ENCODE measurements at regions not wholly inside any gene's neighbourhood (a gene's known extent, or its start where the extent isn't known, plus 50 kb on each side); places are given as distances from the start of the nearest gene placed in this dataset.

DNA sequence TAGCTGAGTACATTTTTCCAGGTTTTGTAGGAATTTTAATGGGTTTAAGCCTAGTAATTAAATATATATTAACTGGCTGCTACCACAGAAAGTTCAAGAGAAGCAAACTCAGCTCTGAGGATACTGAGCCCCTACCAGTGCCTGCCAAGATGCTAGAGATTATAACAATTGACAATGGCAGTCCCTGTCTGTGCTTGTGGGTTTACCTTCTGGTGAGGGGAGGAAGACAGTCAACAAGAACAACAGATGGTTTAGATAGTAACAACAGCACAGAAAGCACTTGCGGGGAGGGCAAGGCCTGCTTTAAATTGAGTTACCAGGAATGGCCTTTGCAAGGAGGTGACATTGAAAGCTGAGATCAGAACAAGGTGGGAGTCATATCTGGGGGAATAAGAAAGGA, 56.6 kb upstream of the ARHGEF3 start:
- no peaks in the 10 kb centered on the region for H3K9me2 ChIP-seq (replicated peaks; ENCODE audit: insufficient read depth, low read length)
- no peaks in the 10 kb centered on the region for H3F3A ChIP-seq (ENCODE audit: insufficient read depth)
- no peak overlapping the region for H3K9ac ChIP-seq (ENCODE audit: low read length)
- no peaks in the 10 kb centered on the region for H3K27me3 ChIP-seq (ENCODE audit: low read length)
- no peaks in the 10 kb centered on the region for H3K9me3 ChIP-seq (ENCODE audit: insufficient read depth, low read length)
- H3K36me3 ChIP-seq (ENCODE audit: low read length), result no peaks in the 10 kb centered on the region
- no peaks in the 10 kb centered on the region for H3K79me2 ChIP-seq (ENCODE audit: insufficient read depth, low read length)
- no peak overlapping the region for H2AFZ ChIP-seq (ENCODE audit: low read depth, low read length, severe bottlenecking)
- no peak overlapping the region for H3K27ac ChIP-seq (ENCODE audit: low read depth, low read length)
- H3K4me3 ChIP-seq (ENCODE audit: insufficient read depth, low read length, poor library complexity, severe bottlenecking), result no peak overlapping the region
- no peak overlapping the region for H3K4me2 ChIP-seq (ENCODE audit: low read depth, low read length, poor library complexity, severe bottlenecking)
- no peak for TF ChIP-seq EZH2phosphoT487 (conservative IDR thresholded peaks at IDR 0.05; ENCODE audit: low read length)
- TF ChIP-seq CTCF (IDR thresholded peaks at IDR 0.05; ENCODE audit: insufficient read depth, low read length, poor library complexity, severe bottlenecking), result no peak
- H4K20me1 ChIP-seq (ENCODE audit: low read depth, low read length), result no peaks in the 10 kb centered on the region

GRCh38 chr3:56857178-56857577, 55.4 kb upstream of the ARHGEF3 start:
- TF ChIP-seq CTCF (IDR thresholded peaks at IDR 0.05; ENCODE audit: insufficient read depth, low read length, poor library complexity, severe bottlenecking) (no peak), EZH2phosphoT487 (conservative IDR thresholded peaks at IDR 0.05; ENCODE audit: low read length) (no peak)
- Histone ChIP-seq H3K4me2 (ENCODE audit: low read depth, low read length, poor library complexity, severe bottlenecking) (no peak overlapping the region), H3K36me3 (ENCODE audit: low read length) (no peaks in the 10 kb centered on the region), H4K20me1 (ENCODE audit: low read depth, low read length) (no peaks in the 10 kb centered on the region), H3K9me2 (replicated peaks; ENCODE audit: insufficient read depth, low read length) (no peaks in the 10 kb centered on the region), H3K27ac (ENCODE audit: low read depth, low read length) (no peak overlapping the region), H3K27me3 (ENCODE audit: low read length) (no peaks in the 10 kb centered on the region), H3K4me3 (ENCODE audit: insufficient read depth, low read length, poor library complexity, severe bottlenecking) (no peak overlapping the region), H3K79me2 (ENCODE audit: insufficient read depth, low read length) (no peaks in the 10 kb centered on the region), H3K9ac (ENCODE audit: low read length) (no peak overlapping the region), H3K9me3 (ENCODE audit: insufficient read depth, low read length) (no peaks in the 10 kb centered on the region), H3F3A (ENCODE audit: insufficient read depth) (no peaks in the 10 kb centered on the region), H2AFZ (ENCODE audit: low read depth, low read length, severe bottlenecking) (no peak overlapping the region)

GRCh38 chr3:56856752-56857151, 55.0 kb upstream of the ARHGEF3 start:
- H3K9ac ChIP-seq (ENCODE audit: low read length), result no peak overlapping the region
- H3K79me2 ChIP-seq (ENCODE audit: insufficient read depth, low read length), result no peaks in the 10 kb centered on the region
- no peaks in the 10 kb centered on the region for H4K20me1 ChIP-seq (ENCODE audit: low read depth, low read length)

More at GRCh38 chr3:56856752-56857151, 55.0 kb upstream of the ARHGEF3 start:
- no peaks in the 10 kb centered on the region for H3K36me3 ChIP-seq (ENCODE audit: low read length)
- TF ChIP-seq CTCF (IDR thresholded peaks at IDR 0.05; ENCODE audit: insufficient read depth, low read length, poor library complexity, severe bottlenecking) (no peak), EZH2phosphoT487 (conservative IDR thresholded peaks at IDR 0.05; ENCODE audit: low read length) (no peak)
- H3K4me2 ChIP-seq (ENCODE audit: low read depth, low read length, poor library complexity, severe bottlenecking), result no peak overlapping the region
- no peaks in the 10 kb centered on the region for H3F3A ChIP-seq (ENCODE audit: insufficient read depth)
- no peak overlapping the region for H2AFZ ChIP-seq (ENCODE audit: low read depth, low read length, severe bottlenecking)
- no peaks in the 10 kb centered on the region for H3K27me3 ChIP-seq (ENCODE audit: low read length)
- H3K9me3 ChIP-seq (ENCODE audit: insufficient read depth, low read length), result no peaks in the 10 kb centered on the region
- no peak overlapping the region for H3K4me3 ChIP-seq (ENCODE audit: insufficient read depth, low read length, poor library complexity, severe bottlenecking)
- no peaks in the 10 kb centered on the region for H3K9me2 ChIP-seq (replicated peaks; ENCODE audit: insufficient read depth, low read length)
- no peak overlapping the region for H3K27ac ChIP-seq (ENCODE audit: low read depth, low read length)

All from SU-DHL-6 (cell line).